K562 (cell line): ENCODE measurements at regions not wholly inside any gene's neighbourhood (a gene's known extent, or its start where the extent isn't known, plus 50 kb on each side); places are given as distances from the start of the nearest gene placed in this dataset.
A peak's percentile ranks its signal among the peaks of the same experiment; 100 is the strongest.
"Not testable (repeated sequence)": the region's sequence is repeated elsewhere in the genome, so short reads cannot be mapped to it uniquely, and the experiment has no call there.

ENCODE experiments used
- ATAC-seq: fragments of 200-7000 bp; cut with Tn5 transposase; 3 replicates; pipeline ENCODE4 v1.9.1; 2020; ENCODE audit warnings: moderate library complexity
- BruUV-seq: library from RNA; stranded (reverse); fragments of 400-500 nt; replicated peaks from 2 replicates; lab custom pipeline; 2021; lab: Mats Ljungman, UMichigan
- CTCF ChIA-PET: fragments of 300-600 bp; formaldehyde crosslinking; extraction: SDS; loops from one replicate; lab custom pipeline; 2021; ENCODE audit warnings: low intra/inter-chr PET ratio; lab: Yijun Ruan, JAX
- POLR2A ChIA-PET: fragments of 300-600, 350-650 bp; sonication (Branson Sonifier 250); formaldehyde crosslinking; extraction: SDS; loops from one replicate; lab custom pipeline; 2021; ENCODE audit warnings: antibody characterized with exemption, inconsistent platforms; lab: Yijun Ruan, JAX
- DNase-seq, 4 experiments: peaks; one replicate each; pipeline versions ENCODE4 v3.0.0 to v3.0.0-alpha.2; 2011 to 2018; ENCODE audit warnings: low spot score in 3 of 4, mixed read lengths in 3 of 4; ENCODE audit errors: extremely low read depth in 1 of 4
- FAIRE-seq: peaks from 2 replicates; lab custom pipeline; 2011; peaks lifted over from hg19 to GRCh38; lab: Jason Lieb, UNC
- H2AFZ ChIP-seq: 2 replicates; pipeline ENCODE4 v1.6.0; 2011; ENCODE audit warnings: low read depth, low read length, control low read depth, inconsistent platforms
- H3K27ac ChIP-seq: fragments of 200-600 bp; 3 replicates; pipeline ENCODE4 v1.8.0; 2011; ENCODE audit warnings: low read depth, mild to moderate bottlenecking, control low read depth, inconsistent platforms, low read length, moderate library complexity, mixed read lengths; ENCODE audit errors: extremely low read depth
- H3K27me3 ChIP-seq, 2 experiments: fragments of 300-600 bp in 1 of 2; 2 replicates in 1 of 2; 3 replicates in 1 of 2; pipeline versions ENCODE4 v1.6.0 to v1.8.0; 2011; ENCODE audit warnings: inconsistent platforms in 2 of 2, low read length in 2 of 2, mild to moderate bottlenecking in 1 of 2, mixed read lengths in 1 of 2, moderate library complexity in 1 of 2; ENCODE audit not compliant: control insufficient read depth in 2 of 2, insufficient read depth in 2 of 2
- H3K36me3 ChIP-seq: fragments of 300-600 bp; 3 replicates; pipeline ENCODE4 v1.8.0; 2011; ENCODE audit warnings: mild to moderate bottlenecking, low read length, inconsistent platforms; ENCODE audit not compliant: control insufficient read depth, insufficient read depth
- H3K4me1 ChIP-seq, 2 experiments: fragments of 200-600 bp in 1 of 2; replicated peaks in 1 of 2; 2 replicates in 1 of 2; 3 replicates in 1 of 2; pipeline versions ENCODE4 v1.5.1 to v1.8.0; 2011; ENCODE audit warnings: inconsistent platforms in 2 of 2, low read length in 2 of 2, mild to moderate bottlenecking in 1 of 2, mixed read lengths in 1 of 2, moderate library complexity in 1 of 2; ENCODE audit not compliant: control insufficient read depth in 2 of 2, insufficient read depth in 2 of 2
- H3K4me2 ChIP-seq: 2 replicates; pipeline ENCODE4 v1.6.1; 2011; ENCODE audit warnings: low read length, control low read depth, inconsistent platforms, mixed read lengths; ENCODE audit not compliant: insufficient read depth
- H3K4me3 ChIP-seq: fragments of 200-600 bp; sonication (generic), shearing (Covaris generic); 2 replicates; pipeline ENCODE4 v1.5.1; 2016; ENCODE audit warnings: control low read depth, inconsistent platforms
- H3K79me2 ChIP-seq: fragments of 200-600 bp; 3 replicates; pipeline ENCODE4 v1.8.0; 2011; ENCODE audit warnings: low read length, inconsistent platforms; ENCODE audit not compliant: control insufficient read depth, insufficient read depth
- H3K9ac ChIP-seq, 2 experiments: 2 replicates each; pipeline versions ENCODE4 v1.6.0 to v1.6.1; 2011; ENCODE audit warnings: low read depth in 2 of 2, low read length in 2 of 2, control low read depth in 1 of 2, inconsistent platforms in 1 of 2, mild to moderate bottlenecking in 1 of 2, mixed read lengths in 1 of 2; ENCODE audit not compliant: insufficient read depth in 1 of 2
- H3K9me1 ChIP-seq: one replicate; pipeline ENCODE4 v1.6.0; 2011; ENCODE audit warnings: inconsistent platforms, mild to moderate bottlenecking, low read length, moderate library complexity; ENCODE audit not compliant: control insufficient read depth, insufficient read depth
- H3K9me3 ChIP-seq: replicated peaks from 2 replicates; pipeline ENCODE4 v1.5.1; 2011; ENCODE audit warnings: low read depth, low read length, inconsistent platforms; ENCODE audit not compliant: control insufficient read depth, insufficient read depth
- H4K20me1 ChIP-seq: replicated peaks from 2 replicates; pipeline ENCODE4 v1.6.1; 2011; ENCODE audit warnings: low read length, inconsistent platforms, mixed read lengths; ENCODE audit not compliant: control insufficient read depth, insufficient read depth
- ATF1 ChIP-seq, 2 experiments: fragments of 450-650 bp in 1 of 2; IDR thresholded peaks; 2 replicates each; pipeline ENCODE4 v1.6.1; 2016; ENCODE audit warnings: missing compliant biosample characterization in 1 of 2, missing genetic modification characterization in 1 of 2
- NRF1 ChIP-seq, 2 experiments: fragments of 450-650 bp; IDR thresholded peaks in 1 of 2; conservative IDR thresholded peaks in 1 of 2; 2 replicates each; pipeline ENCODE4 v1.6.1; 2014; ENCODE audit warnings: mild to moderate bottlenecking in 2 of 2
- ZHX1 ChIP-seq: fragments of 150-350 bp; conservative IDR thresholded peaks from 2 replicates; pipeline ENCODE4 v1.6.1; 2014; ENCODE audit warnings: low read length
- WGBS: fragments of 100-300 bp; shearing (Covaris generic); methylation state at CpG from one replicate; pipeline ENCODE4 v1.1.6; 2016; ENCODE audit warnings: low coverage, mixed read lengths; ENCODE audit not compliant: insufficient coverage; ENCODE audit errors: missing lambda C conversion rate; 5-methylcytosine and 5-hydroxymethylcytosine counted together
- in situ Hi-C: fragments of 300-500 bp; cut with MboI; formaldehyde crosslinking; loops from 4 replicates; pipeline ENCODE4 v1.15.0; 2018; ENCODE audit warnings: inconsistent platforms, mixed read lengths
- intact Hi-C: fragments of 100-400 bp; cut with micrococcal nuclease; formaldehyde crosslinking; loops from 2 replicates; pipeline ENCODE4 v1.14.2; 2022

- TF ChIP-seq ZHX1, result no peak
Observed at GRCh38 chr14:48229091-48229490, 553.7 kb upstream of the MDGA2 start (continued).

- H3K4me2 ChIP-seq, result no peak overlapping the region
- no peak for FAIRE-seq
- WGBS, result 1% methylated on average over 5 of the region's 13 CpGs
- H3K9me3 ChIP-seq, result no peaks in the 10 kb centered on the region
- no peaks in the 10 kb centered on the region for H3K4me1 ChIP-seq
- CTCF ChIA-PET, result no interaction called here
- in situ Hi-C loops, result no loop called here
- H3K9me1 ChIP-seq, result no peaks in the 10 kb centered on the region
- no peak overlapping the region for H3K4me3 ChIP-seq
- no peaks in the 10 kb centered on the region for H4K20me1 ChIP-seq
- peak in 1 of 4 experiments; percentile 0 for DNase-seq
- no TSS peak for BruUV-seq
- intact Hi-C loops, result no loop called here
- no peak overlapping the region for H2AFZ ChIP-seq
- no peak overlapping the region for H3K9ac ChIP-seq
- POLR2A ChIA-PET, result no interaction called here
- H3K36me3 ChIP-seq, result no peaks in the 10 kb centered on the region
- TF ChIP-seq NRF1 (conservative IDR thresholded peaks at IDR 0.05 in 1 of 2, IDR thresholded peaks at IDR 0.05 in 1 of 2) (peak; percentile 82 to 84), ATF1 (CRISPR knock-in tag; IDR thresholded peaks at IDR 0.05) (no peak), ATF1 (tag; IDR thresholded peaks at IDR 0.05) (no peak)
- H3K27me3 ChIP-seq, result no peaks in the 10 kb centered on the region
- no peak for ATAC-seq
- no peak overlapping the region for H3K27ac ChIP-seq
- H3K79me2 ChIP-seq, result no peaks in the 10 kb centered on the region
Observed at GRCh38 chr14:48193893-48194292, 518.5 kb upstream of the MDGA2 start.

- H3K36me3 ChIP-seq, FAIRE-seq, H3K9me3 ChIP-seq, H3K27me3 ChIP-seq, POLR2A ChIA-PET, CTCF ChIA-PET, DNase-seq, in situ Hi-C loops, H3K4me3 ChIP-seq, H3K9ac ChIP-seq, intact Hi-C loops, H3K9me1 ChIP-seq, H4K20me1 ChIP-seq, BruUV-seq, H3K4me1 ChIP-seq, H3K27ac ChIP-seq, H3K79me2 ChIP-seq, ATAC-seq, H2AFZ ChIP-seq, H3K4me2 ChIP-seq: not testable (repeated sequence)
- WGBS, result 0% methylated on average over 1 of the region's 1 CpG
Observed at GRCh38 chr14:48149624-48150023, 474.2 kb upstream of the MDGA2 start.
